WTC11 (cell line): ENCODE measurements at regions not wholly inside any gene's neighbourhood (a gene's known extent, or its start where the extent isn't known, plus 50 kb on each side); places are given as distances from the start of the nearest gene placed in this dataset.

Source experiments
- ATAC-seq: fragments of 200-7000 bp; cut with Tn5 transposase; 2 replicates; pipeline ENCODE4 v1.10.0; 2021; ENCODE audit warnings: mild to moderate bottlenecking, moderate library complexity
- CTCF ChIA-PET: fragments of 300-600 bp; sonication (Branson Sonifier 250); formaldehyde crosslinking; loops from one replicate; lab custom pipeline; 2021; ENCODE audit warnings: antibody characterized with exemption; lab: Charles Lee
- POLR2A ChIA-PET: fragments of 350-600 bp; sonication (Branson Sonifier 250); formaldehyde crosslinking; loops from one replicate; lab custom pipeline; 2021; ENCODE audit warnings: antibody characterized with exemption; lab: Charles Lee
- DNase-seq: peaks from one replicate; pipeline ENCODE4 v3.0.0; 2021; ENCODE audit warnings: low spot score
- H3K27ac Mint-ChIP-seq: 2 replicates; pipeline ENCODE4 v1.8.0; 2021; ENCODE audit warnings: mixed read lengths
- H3K27me3 Mint-ChIP-seq: 2 replicates; pipeline ENCODE4 v1.8.0; 2021; ENCODE audit warnings: low read depth, mild to moderate bottlenecking, moderate library complexity, mixed read lengths
- H3K36me3 Mint-ChIP-seq: 2 replicates; pipeline ENCODE4 v1.8.0; 2021; ENCODE audit warnings: mixed read lengths
- H3K4me1 Mint-ChIP-seq: 2 replicates; pipeline ENCODE4 v1.8.0; 2022; ENCODE audit warnings: mixed read lengths
- H3K4me3 Mint-ChIP-seq: 2 replicates; pipeline ENCODE4 v1.8.0; 2021; ENCODE audit warnings: mild to moderate bottlenecking, moderate library complexity, mixed read lengths
- H3K9me3 Mint-ChIP-seq: 2 replicates; pipeline ENCODE4 v1.8.0; 2021; ENCODE audit warnings: mixed read lengths
- CREB1 ChIP-seq: sonication (generic); formaldehyde crosslinking; IDR thresholded peaks from 2 replicates; pipeline ENCODE4 v1.8.0; 2023; ENCODE audit warnings: mild to moderate bottlenecking, missing genetic modification reagents
- E2F4 ChIP-seq: sonication (generic); formaldehyde crosslinking; IDR thresholded peaks from 2 replicates; pipeline ENCODE4 v1.8.1; 2022; ENCODE audit warnings: low read depth, mild to moderate bottlenecking, moderate library complexity, missing genetic modification reagents, borderline replicate concordance
- ELF4 ChIP-seq: sonication (generic); formaldehyde crosslinking; IDR thresholded peaks from 2 replicates; pipeline ENCODE4 v1.8.1; 2022; ENCODE audit warnings: low read depth, mild to moderate bottlenecking, moderate library complexity, missing genetic modification reagents
- ERG ChIP-seq: fragments of 250-450 bp; sonication (Bioruptor Pico); IDR thresholded peaks from 2 replicates; pipeline ENCODE4 v1.8.0; 2021; ENCODE audit warnings: mild to moderate bottlenecking
- FOXK1 ChIP-seq: sonication (generic); formaldehyde crosslinking; IDR thresholded peaks from 2 replicates; pipeline ENCODE4 v1.8.0; 2022; ENCODE audit warnings: mild to moderate bottlenecking, moderate library complexity, missing genetic modification reagents
- FOXP1 ChIP-seq: sonication (generic); formaldehyde crosslinking; IDR thresholded peaks from 2 replicates; pipeline ENCODE4 v1.8.0; 2022; ENCODE audit warnings: missing genetic modification reagents, mild to moderate bottlenecking, moderate library complexity, borderline replicate concordance
- HMGA2 ChIP-seq: fragments of 250-450 bp; sonication (Bioruptor Pico); IDR thresholded peaks from 2 replicates; pipeline ENCODE4 v1.4.0; 2021; ENCODE audit warnings: mild to moderate bottlenecking, moderate library complexity
- JUN ChIP-seq: sonication (generic); formaldehyde crosslinking; IDR thresholded peaks from 2 replicates; pipeline ENCODE4 v1.8.0; 2023; ENCODE audit warnings: mild to moderate bottlenecking, missing genetic modification reagents
- KAT7 ChIP-seq: sonication (generic); formaldehyde crosslinking; IDR thresholded peaks from 2 replicates; pipeline ENCODE4 v1.8.1; 2023; ENCODE audit warnings: missing genetic modification reagents, mild to moderate bottlenecking, borderline replicate concordance
- MXD4 ChIP-seq: fragments of 250-450 bp; sonication (Bioruptor Pico); IDR thresholded peaks from 2 replicates; pipeline ENCODE4 v1.8.0; 2021; ENCODE audit warnings: mild to moderate bottlenecking, moderate library complexity, borderline replicate concordance
- MYBL2 ChIP-seq: sonication (generic); formaldehyde crosslinking; IDR thresholded peaks from 2 replicates; pipeline ENCODE4 v1.8.1; 2023; ENCODE audit warnings: mild to moderate bottlenecking, moderate library complexity, missing genetic modification reagents
- NFYB ChIP-seq: sonication (generic); formaldehyde crosslinking; conservative IDR thresholded peaks from 2 replicates; pipeline ENCODE4 v1.8.0; 2022; ENCODE audit warnings: low read depth, missing genetic modification reagents
- NR2C2 ChIP-seq: sonication (generic); formaldehyde crosslinking; IDR thresholded peaks from 2 replicates; pipeline ENCODE4 v1.8.0; 2022; ENCODE audit warnings: mild to moderate bottlenecking, missing genetic modification reagents
- OVOL2 ChIP-seq: fragments of 250-450 bp; sonication (Bioruptor Pico); IDR thresholded peaks from 2 replicates; pipeline ENCODE4 v1.9.0; 2021; ENCODE audit warnings: mild to moderate bottlenecking, borderline replicate concordance
- PREB ChIP-seq: sonication (generic); formaldehyde crosslinking; IDR thresholded peaks from 2 replicates; pipeline ENCODE4 v1.8.1; 2022; ENCODE audit warnings: mild to moderate bottlenecking, missing genetic modification reagents, moderate library complexity, borderline replicate concordance
- SMAD3 ChIP-seq: sonication (generic); formaldehyde crosslinking; IDR thresholded peaks from 2 replicates; pipeline ENCODE4 v1.8.0; 2022; ENCODE audit warnings: missing genetic modification reagents, mild to moderate bottlenecking, borderline replicate concordance
- SMAD4 ChIP-seq: sonication (generic); formaldehyde crosslinking; IDR thresholded peaks from 2 replicates; pipeline ENCODE4 v1.8.0; 2022; ENCODE audit warnings: mild to moderate bottlenecking, missing genetic modification reagents
- SOX15 ChIP-seq: fragments of 250-450 bp; sonication (Bioruptor Pico); IDR thresholded peaks from 2 replicates; pipeline ENCODE4 v1.9.0; 2021; ENCODE audit warnings: mild to moderate bottlenecking
- USF2 ChIP-seq: sonication (generic); formaldehyde crosslinking; IDR thresholded peaks from 2 replicates; pipeline ENCODE4 v1.8.1; 2023; ENCODE audit warnings: mild to moderate bottlenecking, missing genetic modification reagents, moderate library complexity
- ZBTB21 ChIP-seq: sonication (generic); formaldehyde crosslinking; IDR thresholded peaks from 2 replicates; pipeline ENCODE4 v1.8.1; 2023; ENCODE audit warnings: mild to moderate bottlenecking, missing genetic modification reagents, borderline replicate concordance
- ZBTB43 ChIP-seq: sonication (generic); formaldehyde crosslinking; IDR thresholded peaks from 2 replicates; pipeline ENCODE4 v1.8.1; 2023; ENCODE audit warnings: mild to moderate bottlenecking, missing genetic modification reagents
- TF ChIP-seq, protein P1 (sequence below): sonication (generic); formaldehyde crosslinking; IDR thresholded peaks from 2 replicates; pipeline ENCODE4 v1.8.1; 2023; ENCODE audit warnings: mild to moderate bottlenecking, missing genetic modification reagents, borderline replicate concordance
- TF ChIP-seq, protein P2 (sequence below): fragments of 200-600 bp; IDR thresholded peaks from 2 replicates; pipeline ENCODE4 v1.8.0; 2022; ENCODE audit warnings: antibody characterized with exemption
- TF ChIP-seq, protein P3 (sequence below): sonication (generic); formaldehyde crosslinking; IDR thresholded peaks from 2 replicates; pipeline ENCODE4 v1.8.1; 2023; ENCODE audit warnings: mild to moderate bottlenecking, missing genetic modification reagents, moderate library complexity

GRCh38 chr15:70237626-70238025 lies 139.9 kb upstream of the TLE3 start (continued):
- TF ChIP-seq, protein P1, sequence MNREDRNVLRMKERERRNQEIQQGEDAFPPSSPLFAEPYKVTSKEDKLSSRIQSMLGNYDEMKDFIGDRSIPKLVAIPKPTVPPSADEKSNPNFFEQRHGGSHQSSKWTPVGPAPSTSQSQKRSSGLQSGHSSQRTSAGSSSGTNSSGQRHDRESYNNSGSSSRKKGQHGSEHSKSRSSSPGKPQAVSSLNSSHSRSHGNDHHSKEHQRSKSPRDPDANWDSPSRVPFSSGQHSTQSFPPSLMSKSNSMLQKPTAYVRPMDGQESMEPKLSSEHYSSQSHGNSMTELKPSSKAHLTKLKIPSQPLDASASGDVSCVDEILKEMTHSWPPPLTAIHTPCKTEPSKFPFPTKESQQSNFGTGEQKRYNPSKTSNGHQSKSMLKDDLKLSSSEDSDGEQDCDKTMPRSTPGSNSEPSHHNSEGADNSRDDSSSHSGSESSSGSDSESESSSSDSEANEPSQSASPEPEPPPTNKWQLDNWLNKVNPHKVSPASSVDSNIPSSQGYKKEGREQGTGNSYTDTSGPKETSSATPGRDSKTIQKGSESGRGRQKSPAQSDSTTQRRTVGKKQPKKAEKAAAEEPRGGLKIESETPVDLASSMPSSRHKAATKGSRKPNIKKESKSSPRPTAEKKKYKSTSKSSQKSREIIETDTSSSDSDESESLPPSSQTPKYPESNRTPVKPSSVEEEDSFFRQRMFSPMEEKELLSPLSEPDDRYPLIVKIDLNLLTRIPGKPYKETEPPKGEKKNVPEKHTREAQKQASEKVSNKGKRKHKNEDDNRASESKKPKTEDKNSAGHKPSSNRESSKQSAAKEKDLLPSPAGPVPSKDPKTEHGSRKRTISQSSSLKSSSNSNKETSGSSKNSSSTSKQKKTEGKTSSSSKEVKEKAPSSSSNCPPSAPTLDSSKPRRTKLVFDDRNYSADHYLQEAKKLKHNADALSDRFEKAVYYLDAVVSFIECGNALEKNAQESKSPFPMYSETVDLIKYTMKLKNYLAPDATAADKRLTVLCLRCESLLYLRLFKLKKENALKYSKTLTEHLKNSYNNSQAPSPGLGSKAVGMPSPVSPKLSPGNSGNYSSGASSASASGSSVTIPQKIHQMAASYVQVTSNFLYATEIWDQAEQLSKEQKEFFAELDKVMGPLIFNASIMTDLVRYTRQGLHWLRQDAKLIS (CRISPR knock-in tag), result no peak
- TF ChIP-seq, protein P2, sequence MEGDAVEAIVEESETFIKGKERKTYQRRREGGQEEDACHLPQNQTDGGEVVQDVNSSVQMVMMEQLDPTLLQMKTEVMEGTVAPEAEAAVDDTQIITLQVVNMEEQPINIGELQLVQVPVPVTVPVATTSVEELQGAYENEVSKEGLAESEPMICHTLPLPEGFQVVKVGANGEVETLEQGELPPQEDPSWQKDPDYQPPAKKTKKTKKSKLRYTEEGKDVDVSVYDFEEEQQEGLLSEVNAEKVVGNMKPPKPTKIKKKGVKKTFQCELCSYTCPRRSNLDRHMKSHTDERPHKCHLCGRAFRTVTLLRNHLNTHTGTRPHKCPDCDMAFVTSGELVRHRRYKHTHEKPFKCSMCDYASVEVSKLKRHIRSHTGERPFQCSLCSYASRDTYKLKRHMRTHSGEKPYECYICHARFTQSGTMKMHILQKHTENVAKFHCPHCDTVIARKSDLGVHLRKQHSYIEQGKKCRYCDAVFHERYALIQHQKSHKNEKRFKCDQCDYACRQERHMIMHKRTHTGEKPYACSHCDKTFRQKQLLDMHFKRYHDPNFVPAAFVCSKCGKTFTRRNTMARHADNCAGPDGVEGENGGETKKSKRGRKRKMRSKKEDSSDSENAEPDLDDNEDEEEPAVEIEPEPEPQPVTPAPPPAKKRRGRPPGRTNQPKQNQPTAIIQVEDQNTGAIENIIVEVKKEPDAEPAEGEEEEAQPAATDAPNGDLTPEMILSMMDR, result no peak
- TF ChIP-seq JUN (CRISPR knock-in tag), result no peak
- no peak for TF ChIP-seq ZBTB21 (CRISPR knock-in tag)
- no peak for TF ChIP-seq ZBTB43
- TF ChIP-seq ELF4 (CRISPR knock-in tag), result no peak
- TF ChIP-seq CREB1, result no peak
- TF ChIP-seq NR2C2 (CRISPR knock-in tag), result no peak
- TF ChIP-seq, protein P3, sequence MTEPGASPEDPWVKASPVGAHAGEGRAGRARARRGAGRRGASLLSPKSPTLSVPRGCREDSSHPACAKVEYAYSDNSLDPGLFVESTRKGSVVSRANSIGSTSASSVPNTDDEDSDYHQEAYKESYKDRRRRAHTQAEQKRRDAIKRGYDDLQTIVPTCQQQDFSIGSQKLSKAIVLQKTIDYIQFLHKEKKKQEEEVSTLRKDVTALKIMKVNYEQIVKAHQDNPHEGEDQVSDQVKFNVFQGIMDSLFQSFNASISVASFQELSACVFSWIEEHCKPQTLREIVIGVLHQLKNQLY, result no peak
- TF ChIP-seq SOX15 (CRISPR knock-in tag), result no peak
- TF ChIP-seq HMGA2 (CRISPR knock-in tag), result no peak
- no peak for TF ChIP-seq SMAD4 (CRISPR knock-in tag)

GRCh38 chr15:70236341-70237086 lies 138.8 kb upstream of the TLE3 start:
- H3K4me3 Mint-ChIP-seq, result no peak overlapping the region
- ChIA-PET CTCF (no interaction called here), POLR2A (no interaction called here)
- no peaks in the 10 kb centered on the region for H3K4me1 Mint-ChIP-seq
- peaks cover 14% of the 10 kb centered on the region for H3K36me3 Mint-ChIP-seq
- H3K27me3 Mint-ChIP-seq, result peaks cover 4% of the 10 kb centered on the region
- DNase-seq (no peak), ATAC-seq (no peak)
- H3K9me3 Mint-ChIP-seq, result peaks cover 18% of the 10 kb centered on the region
- H3K27ac Mint-ChIP-seq, result no peak overlapping the region
- TF ChIP-seq MXD4 (no peak), KAT7 (CRISPR knock-in tag) (no peak), NFYB (no peak), FOXP1 (CRISPR knock-in tag) (no peak), JUN (CRISPR knock-in tag) (no peak), CREB1 (no peak), USF2 (CRISPR knock-in tag) (no peak), MYBL2 (no peak), ERG (CRISPR knock-in tag) (no peak), E2F4 (CRISPR knock-in tag) (no peak), FOXK1 (CRISPR knock-in tag) (no peak), SMAD4 (CRISPR knock-in tag) (no peak), PREB (CRISPR knock-in tag) (no peak), SMAD3 (CRISPR knock-in tag) (no peak), OVOL2 (no peak)
